NCI-H82 (cell line): ENCODE measurements at regions not wholly inside any gene's neighbourhood (a gene's known extent, or its start where the extent isn't known, plus 50 kb on each side); places are given as distances from the start of the nearest gene placed in this dataset.
"Not testable (repeated sequence)": the region's sequence is repeated elsewhere in the genome, so short reads cannot be mapped to it uniquely, and the experiment has no call there.

Experiments
- DNase-seq: peaks from one replicate; lab custom pipeline; 2025; lab: John Stamatoyannopoulos, UW

DNA sequence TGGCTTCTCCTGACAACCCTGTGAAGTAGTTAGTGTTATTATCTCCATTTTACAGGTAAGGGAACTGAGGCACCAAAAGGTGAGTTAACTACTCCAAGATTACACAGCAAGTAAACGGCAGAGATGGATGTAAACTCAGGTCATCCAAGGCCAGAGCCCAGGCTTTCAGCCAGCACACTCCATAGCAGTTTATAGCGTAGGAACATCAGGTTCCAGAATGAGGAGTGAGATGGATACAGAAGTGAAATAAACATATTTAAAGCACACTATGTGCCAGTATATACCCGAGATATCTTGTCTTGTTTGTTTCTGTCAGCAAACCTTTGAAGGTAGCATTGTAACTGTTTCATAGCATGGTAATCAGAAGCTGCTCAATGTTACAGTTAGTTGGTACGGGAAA is 279.0 kb downstream of the OXSM start:
- no peak for DNase-seq

DNA sequence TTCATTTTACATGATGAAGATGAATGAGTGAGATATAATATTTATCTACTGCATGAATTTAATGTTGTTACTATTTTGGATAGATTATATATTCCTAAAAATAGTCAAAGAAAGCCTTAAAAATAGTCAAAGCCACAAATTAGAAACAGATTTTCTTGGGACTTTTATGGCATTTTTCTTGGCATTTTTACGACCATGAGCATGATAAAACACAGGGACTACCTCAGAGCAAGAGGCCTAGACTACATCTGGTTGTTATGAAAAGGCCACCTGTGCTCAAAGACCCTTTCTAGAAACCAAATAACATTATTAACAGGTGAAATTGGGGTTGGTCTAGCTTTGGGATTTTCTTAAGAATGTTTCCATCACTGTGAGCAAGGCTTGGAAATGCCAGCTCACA is 281.0 kb downstream of the OXSM start:
- no peak for DNase-seq

DNA sequence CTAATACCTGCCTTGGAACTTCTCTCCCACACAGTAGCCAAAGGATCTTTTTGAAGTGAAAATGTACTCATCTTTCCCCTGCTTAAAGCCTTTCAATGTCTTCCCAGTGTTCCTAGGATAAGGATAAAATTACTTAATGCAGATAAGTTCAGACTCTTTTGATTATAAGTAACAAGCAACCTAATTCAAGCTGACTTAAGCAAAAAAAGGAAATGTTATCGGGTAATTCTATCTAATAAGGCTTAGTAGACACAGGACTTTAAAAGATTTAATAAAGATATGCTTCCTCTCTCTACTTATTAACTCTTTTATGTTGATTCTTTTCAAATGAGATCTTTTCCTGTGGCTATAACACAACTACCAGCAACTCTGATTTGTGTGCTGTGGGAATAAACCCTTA is 284.2 kb downstream of the OXSM start:
- DNase-seq = no peak

DNA sequence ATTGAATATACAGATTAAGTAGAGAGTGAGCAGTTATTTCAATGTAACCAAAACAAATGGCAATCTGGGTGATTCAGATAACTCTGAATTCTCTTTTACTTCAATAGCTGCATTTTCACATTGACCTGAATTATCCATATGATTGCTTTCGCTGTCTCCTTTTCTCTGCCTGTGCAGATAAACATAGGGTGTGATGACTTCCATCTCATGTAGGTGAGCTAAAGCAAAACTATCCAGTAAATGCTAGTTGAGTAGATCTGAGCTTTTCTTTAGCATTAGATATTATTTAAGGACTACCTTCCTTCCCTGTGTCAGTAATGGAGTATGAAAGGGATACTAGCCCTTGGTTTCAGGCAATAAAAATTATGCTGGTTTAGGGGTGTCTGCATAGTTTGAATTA is 288.6 kb downstream of the OXSM start:
- no peak for DNase-seq

DNA sequence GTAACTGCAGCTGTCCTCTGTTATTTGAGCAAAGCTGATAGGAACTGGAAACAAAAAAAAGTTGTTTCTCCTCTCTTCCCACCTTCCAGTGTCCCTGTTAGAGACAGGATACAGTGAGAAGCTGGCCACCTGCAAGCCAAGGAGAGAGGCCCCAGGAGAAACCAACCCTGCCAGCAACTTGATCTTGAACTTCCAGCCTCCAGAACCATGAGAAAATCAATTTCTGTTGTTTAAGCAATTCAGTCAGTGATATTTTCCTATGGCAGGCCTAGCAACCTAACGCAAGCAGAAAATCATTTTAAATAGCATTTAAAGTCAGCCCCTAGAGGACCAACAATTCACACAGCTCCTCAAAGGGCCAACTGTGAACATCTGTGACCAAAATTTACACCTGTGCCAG is 291.3 kb downstream of the OXSM start:
- DNase-seq = no peak

DNA sequence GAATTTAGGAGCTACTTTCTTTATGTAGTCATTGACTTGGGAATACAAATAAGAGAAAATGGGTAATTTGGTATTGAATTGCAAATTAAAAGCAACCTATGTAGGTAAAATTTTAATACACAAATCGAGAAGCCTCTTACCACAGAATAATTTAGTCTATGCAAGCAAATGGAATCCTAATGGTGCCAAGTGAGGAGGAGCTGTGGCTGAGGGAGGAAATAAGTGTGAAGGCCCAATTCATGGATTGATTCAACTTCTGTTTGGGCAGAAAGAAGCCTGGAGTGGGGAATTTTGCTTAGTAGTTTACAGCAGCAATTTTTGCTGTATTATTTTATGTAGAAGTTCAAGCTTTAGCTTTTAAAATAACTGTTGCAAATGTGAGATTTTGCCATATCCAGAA is 291.9 kb downstream of the OXSM start:
- DNase-seq = no peak

DNA sequence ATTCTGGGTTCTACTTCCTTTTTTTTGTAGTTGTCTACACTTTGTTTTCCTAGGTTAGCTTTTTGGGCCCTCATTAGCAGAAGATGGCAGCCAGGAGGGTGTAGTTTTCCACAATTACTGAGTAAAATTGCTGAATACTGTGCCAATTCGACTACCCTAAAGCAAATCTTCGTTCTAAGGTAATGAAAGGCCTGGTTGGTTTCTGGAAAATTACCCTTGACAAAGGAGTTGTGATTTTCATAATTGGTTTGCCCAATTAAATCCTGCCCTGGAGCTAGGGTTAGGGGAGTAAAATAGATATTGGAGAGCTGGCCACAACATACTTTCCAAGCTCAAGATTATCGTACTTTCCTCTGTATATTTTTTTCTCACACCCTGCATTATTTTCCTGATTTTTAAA is 293.0 kb downstream of the OXSM start:
- DNase-seq = no peak

DNA sequence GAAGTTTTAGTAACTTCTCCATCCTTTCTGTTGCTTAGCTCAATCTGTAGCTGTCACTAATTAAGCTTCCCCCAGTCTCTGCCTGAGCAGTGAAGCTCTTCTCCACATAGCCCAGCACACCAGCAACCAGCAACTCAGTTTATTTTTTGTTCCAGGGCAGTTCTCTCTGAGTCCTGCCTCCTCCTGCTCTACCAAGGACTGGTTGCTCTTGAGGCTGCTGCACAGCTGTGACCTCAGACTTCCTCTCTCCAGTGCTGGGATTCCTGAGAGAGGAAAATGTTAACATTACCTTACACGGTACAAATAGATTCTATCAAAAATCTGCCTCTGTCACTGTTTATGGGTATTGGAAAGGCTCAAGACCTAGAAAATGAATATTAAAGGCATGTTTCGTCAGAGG is 294.7 kb downstream of the OXSM start:
- DNase-seq = no peak

DNA sequence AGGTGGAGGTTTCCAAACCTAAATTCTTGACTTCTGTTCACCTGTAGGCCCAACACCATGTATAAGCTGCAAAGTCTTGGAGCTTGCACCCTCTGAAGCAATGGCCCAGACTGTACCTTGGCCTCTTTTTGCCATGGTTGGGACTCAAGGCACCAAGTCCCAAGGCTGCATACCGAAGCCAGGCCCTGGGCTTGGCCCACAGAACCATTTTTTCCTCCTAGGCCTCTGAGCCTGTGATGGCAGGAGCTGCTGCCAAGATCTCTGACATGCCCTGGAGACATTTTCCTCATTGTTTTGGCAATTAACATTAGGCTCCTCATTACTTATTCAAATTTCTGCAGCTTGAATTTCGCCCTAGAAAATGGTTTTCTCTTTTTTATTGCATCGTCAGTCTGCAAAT is 297.9 kb downstream of the OXSM start:
- DNase-seq = no peak

DNA sequence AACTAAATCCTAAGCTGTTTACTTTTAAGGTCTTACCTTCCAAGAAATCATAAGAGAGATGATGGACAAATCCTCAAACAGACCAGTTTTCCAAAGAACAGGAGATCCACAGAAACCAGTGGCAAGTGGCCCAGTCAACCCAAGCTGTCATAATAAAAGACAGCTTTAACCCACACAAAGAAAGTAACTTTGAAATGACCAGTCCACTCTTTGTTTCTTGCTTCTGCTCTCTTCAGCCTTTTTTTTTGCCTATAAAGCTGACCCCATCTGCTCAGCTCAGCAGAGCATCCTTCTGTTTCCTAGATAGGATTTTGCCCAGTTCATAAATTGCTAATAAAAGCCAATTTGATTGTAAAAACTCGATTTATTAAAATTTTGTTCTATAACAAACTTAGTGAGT is 299.4 kb downstream of the OXSM start:
- no peak for DNase-seq

DNA sequence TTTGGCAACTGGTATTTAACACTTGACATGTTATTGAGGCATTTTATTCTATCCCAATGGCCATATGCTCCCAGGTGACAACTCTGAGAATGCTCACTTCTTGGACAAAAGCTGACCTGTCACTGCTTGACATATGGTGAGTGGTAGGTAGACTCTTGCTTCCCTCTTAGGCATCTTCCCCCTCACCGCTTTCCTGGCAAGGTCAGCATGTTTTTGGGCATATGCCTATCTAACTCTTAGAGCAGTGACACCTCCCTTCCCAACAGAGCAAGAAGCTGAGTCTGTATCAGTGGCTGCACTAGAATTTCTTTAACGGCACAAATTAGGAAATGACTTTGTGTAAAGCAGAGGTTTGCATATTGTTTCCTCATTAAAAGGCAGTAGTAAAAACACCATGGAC is 300.7 kb downstream of the OXSM start:
- DNase-seq = no peak

DNA sequence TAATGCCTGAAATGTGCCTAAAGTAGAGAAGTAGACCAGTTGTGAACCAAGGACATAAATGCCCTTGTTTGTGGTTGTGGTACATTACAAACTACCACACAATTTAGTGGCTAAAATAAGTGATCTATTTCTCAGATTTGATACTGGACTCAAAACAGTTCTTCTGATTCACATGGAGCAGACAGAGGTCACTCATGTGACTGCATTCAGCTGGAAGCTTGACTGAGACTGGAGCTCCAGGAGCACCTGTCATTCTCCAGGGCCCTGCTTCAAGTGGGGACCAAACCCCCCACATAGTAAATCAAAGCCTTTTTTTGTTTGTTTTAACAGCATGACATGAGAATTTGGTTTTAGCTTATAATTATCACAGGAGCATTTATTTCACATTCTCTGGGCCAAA is 301.2 kb downstream of the OXSM start:
- no peak for DNase-seq

DNA sequence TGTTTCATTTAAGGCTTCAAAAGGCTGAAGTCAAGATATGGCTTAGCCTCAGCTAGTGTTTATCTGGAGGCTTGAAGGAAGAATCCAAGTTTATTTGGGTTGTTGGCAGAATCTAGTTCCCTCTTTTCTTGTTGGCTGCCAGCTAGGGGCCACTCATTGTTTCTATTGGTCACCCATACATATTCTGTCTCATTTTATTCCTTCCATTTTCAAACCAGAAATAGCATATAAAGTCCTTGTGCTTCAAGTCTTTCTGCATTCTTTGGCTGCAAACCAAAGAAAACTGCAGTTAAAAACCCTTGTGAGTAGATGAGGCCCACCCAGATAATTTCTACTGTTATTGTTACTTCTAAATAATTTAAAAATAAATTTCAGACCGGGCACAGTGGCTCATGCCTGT is 301.7 kb downstream of the OXSM start:
- no peak for DNase-seq

DNA sequence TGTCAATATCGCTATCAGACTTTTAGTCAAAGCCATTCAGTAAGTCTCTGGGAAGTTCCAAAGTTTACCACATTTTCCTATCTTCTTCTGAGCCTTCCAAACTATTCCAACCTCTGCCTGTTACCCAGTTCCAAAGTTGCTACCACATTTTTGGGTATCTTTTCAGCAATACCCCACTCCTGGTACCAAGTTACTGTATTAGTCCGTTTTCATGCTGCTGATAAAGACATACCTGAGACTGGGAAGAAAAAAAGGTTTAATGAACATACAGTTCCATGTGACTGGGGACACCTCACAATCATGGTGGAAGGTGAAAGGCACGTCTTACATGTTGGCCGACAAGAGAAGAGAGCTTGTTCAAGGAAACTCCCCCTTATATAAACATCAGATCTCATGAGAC is 307.2 kb downstream of the OXSM start:
- DNase-seq = not testable (repeated sequence)

DNA sequence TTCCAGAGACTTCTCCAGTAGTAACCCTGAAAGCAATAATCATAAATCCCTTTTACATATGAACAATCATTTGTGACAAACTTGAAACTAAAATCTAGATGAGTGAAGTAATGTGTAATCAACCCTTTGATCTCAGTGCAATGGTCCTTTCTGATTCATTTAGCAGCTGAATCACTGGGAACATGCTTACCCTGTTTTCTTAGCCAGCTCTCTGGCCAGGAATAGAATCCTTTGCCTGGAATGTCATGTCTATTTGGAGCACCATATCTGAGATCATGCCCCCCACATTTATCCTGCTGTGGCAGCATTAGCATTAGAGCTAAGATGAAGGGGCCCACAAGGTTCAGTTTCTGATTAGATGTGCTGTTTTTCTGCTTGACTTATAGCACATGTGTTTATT is 309.8 kb downstream of the OXSM start:
- no peak for DNase-seq

DNA sequence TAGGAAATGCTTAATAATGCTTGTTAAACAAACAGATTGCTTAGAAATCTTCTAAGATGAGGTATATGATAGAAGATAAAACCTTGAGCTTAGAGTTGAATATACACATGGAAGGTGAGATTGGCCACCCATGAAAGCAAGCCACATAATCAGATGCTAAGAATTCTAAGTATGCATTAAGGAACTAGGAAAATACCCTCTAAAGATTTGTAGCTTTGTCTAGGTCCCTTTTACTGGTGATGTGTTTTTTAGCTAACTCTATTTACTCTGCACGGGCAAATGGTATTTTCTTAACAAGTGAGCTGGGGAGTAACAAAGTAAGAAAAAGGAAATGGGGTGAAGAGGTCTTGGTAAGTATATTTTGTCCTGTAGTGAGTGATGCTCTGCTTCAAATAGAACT is 310.3 kb downstream of the OXSM start:
- DNase-seq = no peak

DNA sequence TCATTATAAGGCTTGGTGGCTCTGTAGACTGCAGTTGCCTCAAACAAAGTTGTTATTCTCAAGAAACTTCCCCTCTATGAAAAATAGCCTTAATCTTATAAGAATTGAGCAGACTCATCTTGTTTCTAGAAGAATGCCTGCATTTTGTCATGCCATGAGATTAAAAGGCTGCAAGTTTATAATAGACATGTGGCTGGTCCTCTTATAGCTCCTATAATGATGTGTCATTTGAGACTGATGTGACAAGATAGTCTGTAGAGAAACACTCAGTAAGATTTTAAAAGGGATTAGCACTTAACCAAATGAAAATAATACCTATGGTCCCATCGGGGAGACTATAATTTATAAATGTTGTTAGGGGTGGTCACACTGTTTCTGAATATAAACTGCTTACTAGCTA is 312.5 kb downstream of the OXSM start:
- DNase-seq = no peak

DNA sequence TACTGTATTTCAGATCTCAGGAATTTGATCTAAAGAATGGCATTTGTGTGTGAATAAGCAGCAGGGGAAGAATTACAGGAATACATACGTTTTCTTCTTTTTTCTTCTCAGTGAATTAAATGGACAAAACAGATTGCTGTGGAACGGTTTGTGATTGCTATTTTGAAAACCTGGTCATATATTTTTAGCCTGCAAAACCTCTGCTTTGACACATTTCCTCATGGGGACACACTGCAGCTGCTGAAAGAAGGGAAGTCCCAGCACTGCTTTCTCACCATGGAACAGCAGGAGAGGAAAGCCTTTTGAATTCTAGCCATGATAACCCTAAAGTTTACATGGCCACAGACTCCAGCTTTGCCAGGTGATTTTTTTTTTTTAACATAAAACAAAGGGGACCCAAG is 315.0 kb downstream of the OXSM start:
- no peak for DNase-seq

DNA sequence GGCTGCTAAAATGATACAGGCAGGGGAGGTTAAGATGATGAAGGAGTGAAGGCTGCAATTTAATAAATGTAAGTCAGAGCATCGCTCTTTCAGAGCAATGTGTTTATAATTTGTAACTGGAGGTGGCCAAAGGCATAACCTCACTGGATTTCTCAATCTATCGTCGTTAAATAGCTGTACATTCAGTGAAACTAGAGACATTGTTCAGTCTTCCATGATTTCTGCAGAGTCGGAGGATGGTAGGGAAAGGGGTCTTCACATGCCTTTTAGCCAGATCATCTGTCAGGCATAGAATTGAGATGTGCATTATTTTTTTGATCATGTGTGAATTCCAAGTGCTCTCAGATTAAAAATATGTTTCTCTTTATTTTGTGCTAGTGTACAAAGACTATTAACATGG is 315.4 kb downstream of the OXSM start:
- no peak for DNase-seq

DNA sequence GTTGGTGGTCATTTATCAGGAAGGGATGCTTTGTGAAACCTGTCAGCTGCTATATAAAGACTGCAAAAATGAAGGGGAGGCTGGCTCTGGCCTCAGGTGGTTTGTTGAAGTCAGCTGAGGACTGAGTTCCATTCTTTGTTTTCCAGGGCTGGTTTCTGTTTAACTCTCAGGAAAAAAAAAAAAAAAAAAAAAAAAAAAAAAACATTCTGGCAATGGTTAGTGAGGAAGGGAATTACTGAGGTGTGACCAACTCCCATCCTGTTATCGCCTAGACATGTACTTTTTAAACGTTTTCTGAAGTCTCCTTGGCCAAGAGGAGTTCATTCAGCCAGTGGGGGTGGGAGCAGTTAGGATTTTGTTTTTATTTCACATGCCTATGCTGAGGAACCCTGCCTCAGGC is 316.3 kb downstream of the OXSM start:
- DNase-seq = no peak

DNA sequence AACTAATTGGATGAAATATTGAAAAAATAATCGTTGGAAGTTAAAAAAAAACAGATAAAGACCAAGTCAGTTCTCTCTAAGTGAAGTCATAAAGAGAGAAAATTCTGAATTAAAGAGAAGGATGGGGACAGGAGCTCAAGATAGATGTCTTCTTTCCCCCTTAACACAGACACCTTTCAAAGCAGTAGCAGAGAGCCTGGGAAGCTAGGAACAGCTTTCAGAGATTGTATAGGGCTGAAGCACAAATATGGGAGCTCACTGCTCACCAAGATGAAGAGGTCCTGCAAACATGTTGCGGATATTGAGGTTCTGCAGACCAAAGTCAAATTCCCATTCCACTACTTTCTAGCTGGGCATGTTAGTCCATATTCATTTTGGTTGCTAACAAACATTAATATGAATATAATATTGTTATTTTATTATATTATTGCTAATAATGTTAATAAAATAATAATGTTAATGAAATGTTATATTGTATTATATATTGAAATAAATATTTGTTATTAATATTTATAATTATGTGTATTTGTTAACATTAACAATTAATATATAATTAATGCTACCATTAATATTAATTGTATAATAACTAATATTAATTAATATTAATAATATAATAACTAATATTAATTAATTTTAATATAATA is 319.1 kb downstream of the OXSM start:
- DNase-seq = peak; percentile 2

DNA sequence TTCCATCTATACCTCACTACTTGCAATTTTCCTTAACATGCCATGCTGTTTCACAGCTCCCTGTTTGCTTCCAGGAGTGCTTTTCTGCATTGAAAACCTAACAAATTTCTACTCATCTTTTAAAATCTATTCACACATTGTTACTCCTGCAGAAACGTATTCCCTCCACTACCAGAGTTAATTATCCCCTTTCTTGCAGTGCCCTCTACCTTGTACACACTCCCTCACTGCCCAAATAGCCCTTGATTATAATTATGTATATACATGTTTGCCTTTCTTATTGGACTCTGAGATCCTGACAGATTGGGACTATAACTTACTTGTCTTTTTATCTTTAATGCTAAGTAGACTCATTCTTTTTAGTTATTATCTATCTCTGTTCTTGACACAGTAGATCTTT is 325.0 kb downstream of the OXSM start:
- no peak for DNase-seq

DNA sequence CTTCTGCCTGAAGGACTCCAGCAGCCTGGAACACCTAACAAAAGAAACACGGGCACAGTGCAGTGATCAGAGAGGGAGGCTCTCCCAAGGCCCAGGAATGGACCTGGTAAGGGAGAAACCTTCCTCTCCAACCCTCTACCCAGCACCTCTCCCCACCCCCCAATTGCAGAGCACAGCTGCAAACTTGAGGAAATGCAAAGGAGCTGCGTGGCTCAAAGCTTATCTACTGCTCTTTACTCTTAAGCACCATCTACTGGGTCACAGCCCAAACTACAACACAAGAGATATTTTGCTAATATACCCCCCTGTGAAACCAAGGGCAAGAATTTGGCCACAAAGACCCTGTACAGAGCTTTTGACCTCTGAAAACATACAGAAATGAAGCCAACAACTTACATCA is 328.3 kb downstream of the OXSM start:
- DNase-seq = peak; percentile 47

DNA sequence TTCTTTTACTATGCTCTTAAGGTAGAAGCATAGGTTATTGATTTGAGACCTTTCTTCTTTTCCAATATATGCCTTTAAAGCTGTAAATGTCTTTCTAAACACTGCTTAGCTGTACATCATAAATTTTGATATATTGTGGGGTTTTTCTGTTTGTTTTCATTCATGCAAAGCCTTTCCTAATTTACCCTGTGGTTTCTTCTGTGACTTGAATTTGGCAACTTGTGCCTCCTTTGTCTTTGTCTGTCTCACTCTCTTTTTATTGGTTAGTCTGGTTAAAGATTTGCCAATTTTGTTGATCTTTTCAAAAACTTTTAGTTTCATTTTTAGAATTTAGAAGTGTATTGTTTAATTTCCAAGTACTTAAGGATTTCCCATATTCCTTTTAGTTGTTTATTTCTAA is 343.1 kb downstream of the OXSM start:
- DNase-seq = no peak

DNA sequence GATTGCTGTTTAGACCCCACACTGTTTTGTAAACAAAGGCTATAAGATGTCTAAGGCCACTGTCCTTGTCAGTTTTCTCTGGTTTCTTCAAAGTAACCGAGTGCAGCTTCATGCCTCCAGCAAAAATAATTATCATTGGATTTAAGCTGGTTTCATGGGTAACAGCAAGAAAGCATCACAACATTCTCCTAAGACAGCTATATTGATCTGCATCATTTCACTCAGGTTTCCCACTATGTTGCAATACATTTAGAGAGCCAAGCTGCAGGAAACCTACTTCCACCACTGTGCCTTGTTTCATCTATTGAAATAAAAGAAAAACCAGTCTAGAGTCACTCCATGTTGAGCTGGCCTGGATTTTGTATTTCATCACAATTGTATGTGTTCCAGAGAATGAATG is 351.4 kb downstream of the OXSM start:
- DNase-seq = no peak
